HEK293 (cell line): ENCODE measurements at regions not wholly inside any gene's neighbourhood (a gene's known extent, or its start where the extent isn't known, plus 50 kb on each side); places are given as distances from the start of the nearest gene placed in this dataset.
A peak's percentile ranks its signal among the peaks of the same experiment; 100 is the strongest.

Source experiments
- EGR2 ChIP-seq: fragments of 450-650 bp; formaldehyde crosslinking; IDR thresholded peaks from 2 replicates; pipeline ENCODE4 v1.5.1; 2016; ENCODE audit warnings: low read depth, missing biosample characterization, missing genetic modification characterization
- HIC1 ChIP-seq: fragments of 450-650 bp; formaldehyde crosslinking; IDR thresholded peaks from 2 replicates; pipeline ENCODE4 v1.5.1; 2016; ENCODE audit warnings: missing biosample characterization, missing genetic modification characterization
- KLF1 ChIP-seq: fragments of 450-650 bp; formaldehyde crosslinking; IDR thresholded peaks from 2 replicates; pipeline ENCODE4 v1.5.1; 2016; ENCODE audit warnings: missing biosample characterization, missing genetic modification characterization
- PBX3 ChIP-seq: sonication (generic); formaldehyde crosslinking; IDR thresholded peaks from 2 replicates; pipeline ENCODE4 v1.8.1; 2022; ENCODE audit warnings: mild to moderate bottlenecking, moderate library complexity, missing genetic modification reagents
- TCF7L2 ChIP-seq: IDR thresholded peaks from 2 replicates; pipeline ENCODE4 v1.6.1; 2011; ENCODE audit warnings: low read depth, mild to moderate bottlenecking, inconsistent platforms, low read length, moderate library complexity, borderline replicate concordance
- TRIM28 ChIP-seq: IDR thresholded peaks from 2 replicates; pipeline ENCODE4 v1.6.1; 2011; ENCODE audit warnings: low read length, control low read depth, borderline replicate concordance
- YY1 ChIP-seq: fragments of 450-650 bp; formaldehyde crosslinking; IDR thresholded peaks from 2 replicates; pipeline ENCODE4 v1.5.1; 2018; ENCODE audit warnings: missing biosample characterization, missing genetic modification characterization
- YY2 ChIP-seq: fragments of 450-650 bp; formaldehyde crosslinking; IDR thresholded peaks from 2 replicates; pipeline ENCODE4 v1.5.1; 2016; ENCODE audit warnings: missing biosample characterization, missing genetic modification characterization
- ZFHX2 ChIP-seq: fragments of 450-650 bp; formaldehyde crosslinking; conservative IDR thresholded peaks from 2 replicates; pipeline ENCODE4 v1.5.1; 2016; ENCODE audit warnings: missing biosample characterization, missing genetic modification characterization
- ZNF114 ChIP-seq: fragments of 450-650 bp; formaldehyde crosslinking; IDR thresholded peaks from 2 replicates; pipeline ENCODE4 v1.5.0; 2017; ENCODE audit warnings: missing biosample characterization, missing genetic modification characterization
- ZNF121 ChIP-seq: fragments of 450-650 bp; formaldehyde crosslinking; IDR thresholded peaks from 2 replicates; pipeline ENCODE4 v1.5.1; 2016; ENCODE audit warnings: missing biosample characterization, missing genetic modification characterization
- ZNF132 ChIP-seq: fragments of 450-650 bp; formaldehyde crosslinking; IDR thresholded peaks from 2 replicates; pipeline ENCODE4 v1.5.1; 2017; ENCODE audit warnings: missing biosample characterization, missing genetic modification characterization, borderline replicate concordance
- ZNF175 ChIP-seq: fragments of 450-650 bp; formaldehyde crosslinking; IDR thresholded peaks from 2 replicates; pipeline ENCODE4 v1.5.1; 2016; ENCODE audit warnings: missing biosample characterization, missing genetic modification characterization
- ZNF2 ChIP-seq: fragments of 450-650 bp; formaldehyde crosslinking; IDR thresholded peaks from 2 replicates; pipeline ENCODE4 v1.5.1; 2016; ENCODE audit warnings: missing biosample characterization, missing genetic modification characterization
- ZNF202 ChIP-seq: fragments of 450-650 bp; formaldehyde crosslinking; IDR thresholded peaks from 2 replicates; pipeline ENCODE4 v1.5.1; 2016; ENCODE audit warnings: missing biosample characterization, missing genetic modification characterization, borderline replicate concordance
- ZNF311 ChIP-seq: fragments of 450-650 bp; formaldehyde crosslinking; IDR thresholded peaks from 2 replicates; pipeline ENCODE4 v1.5.1; 2017; ENCODE audit warnings: missing biosample characterization, missing genetic modification characterization, borderline replicate concordance
- ZNF514 ChIP-seq: fragments of 450-650 bp; formaldehyde crosslinking; IDR thresholded peaks from 2 replicates; pipeline ENCODE4 v1.5.1; 2016; ENCODE audit warnings: missing biosample characterization, missing genetic modification characterization
- ZNF518A ChIP-seq: fragments of 450-650 bp; formaldehyde crosslinking; conservative IDR thresholded peaks from 2 replicates; pipeline ENCODE4 v1.5.1; 2016; ENCODE audit warnings: low read depth, missing biosample characterization, missing genetic modification characterization
- ZNF626 ChIP-seq: fragments of 450-650 bp; sonication (Bioruptor Pico); formaldehyde crosslinking; IDR thresholded peaks from 2 replicates; pipeline ENCODE4 v1.5.1; 2018; ENCODE audit warnings: missing biosample characterization, missing genetic modification characterization, inconsistent platforms
- ZXDB ChIP-seq: fragments of 450-650 bp; formaldehyde crosslinking; IDR thresholded peaks from 2 replicates; pipeline ENCODE4 v1.5.1; 2016; ENCODE audit warnings: missing biosample characterization, missing genetic modification characterization
- TF ChIP-seq, protein P1 (sequence below): fragments of 450-650 bp; formaldehyde crosslinking; conservative IDR thresholded peaks from 2 replicates; pipeline ENCODE4 v1.5.1; 2016; ENCODE audit warnings: low read depth, missing biosample characterization, missing genetic modification characterization
- TF ChIP-seq, protein P2 (sequence below): fragments of 450-650 bp; formaldehyde crosslinking; IDR thresholded peaks from 2 replicates; pipeline ENCODE4 v1.5.0; 2017; ENCODE audit warnings: missing biosample characterization, missing genetic modification characterization, borderline replicate concordance
- TF ChIP-seq, protein P3 (sequence below): fragments of 450-650 bp; formaldehyde crosslinking; IDR thresholded peaks from 2 replicates; pipeline ENCODE4 v1.5.1; 2016; ENCODE audit warnings: missing biosample characterization, missing genetic modification characterization

GRCh38 chr5:57532513-57533497 is 50.2 kb upstream of the ACTBL2 start (continued):
- TF ChIP-seq PBX3 (CRISPR knock-in tag) (no peak), KLF1 (tag by site-specific recombination) (no peak), ZNF132 (no peak), ZNF114 (tag by site-specific recombination) (no peak), ZNF2 (tag by site-specific recombination) (no peak), ZNF202 (tag by site-specific recombination) (no peak), ZNF121 (tag by site-specific recombination) (no peak), YY1 (no peak), TCF7L2 (no peak), ZXDB (tag by site-specific recombination) (0 out of 2 replicates have a peak, but pooled peaks have one; percentile 10), EGR2 (tag by site-specific recombination) (peak; percentile 75), ZNF311 (no peak), ZNF514 (tag by site-specific recombination) (no peak), YY2 (tag by site-specific recombination) (no peak), ZNF518A (tag by site-specific recombination) (no peak), ZNF626 (no peak), ZFHX2 (tag by site-specific recombination) (peak; percentile 72), ZNF175 (no peak), HIC1 (tag by site-specific recombination) (no peak), TRIM28 (no peak)
- TF ChIP-seq, protein P1, sequence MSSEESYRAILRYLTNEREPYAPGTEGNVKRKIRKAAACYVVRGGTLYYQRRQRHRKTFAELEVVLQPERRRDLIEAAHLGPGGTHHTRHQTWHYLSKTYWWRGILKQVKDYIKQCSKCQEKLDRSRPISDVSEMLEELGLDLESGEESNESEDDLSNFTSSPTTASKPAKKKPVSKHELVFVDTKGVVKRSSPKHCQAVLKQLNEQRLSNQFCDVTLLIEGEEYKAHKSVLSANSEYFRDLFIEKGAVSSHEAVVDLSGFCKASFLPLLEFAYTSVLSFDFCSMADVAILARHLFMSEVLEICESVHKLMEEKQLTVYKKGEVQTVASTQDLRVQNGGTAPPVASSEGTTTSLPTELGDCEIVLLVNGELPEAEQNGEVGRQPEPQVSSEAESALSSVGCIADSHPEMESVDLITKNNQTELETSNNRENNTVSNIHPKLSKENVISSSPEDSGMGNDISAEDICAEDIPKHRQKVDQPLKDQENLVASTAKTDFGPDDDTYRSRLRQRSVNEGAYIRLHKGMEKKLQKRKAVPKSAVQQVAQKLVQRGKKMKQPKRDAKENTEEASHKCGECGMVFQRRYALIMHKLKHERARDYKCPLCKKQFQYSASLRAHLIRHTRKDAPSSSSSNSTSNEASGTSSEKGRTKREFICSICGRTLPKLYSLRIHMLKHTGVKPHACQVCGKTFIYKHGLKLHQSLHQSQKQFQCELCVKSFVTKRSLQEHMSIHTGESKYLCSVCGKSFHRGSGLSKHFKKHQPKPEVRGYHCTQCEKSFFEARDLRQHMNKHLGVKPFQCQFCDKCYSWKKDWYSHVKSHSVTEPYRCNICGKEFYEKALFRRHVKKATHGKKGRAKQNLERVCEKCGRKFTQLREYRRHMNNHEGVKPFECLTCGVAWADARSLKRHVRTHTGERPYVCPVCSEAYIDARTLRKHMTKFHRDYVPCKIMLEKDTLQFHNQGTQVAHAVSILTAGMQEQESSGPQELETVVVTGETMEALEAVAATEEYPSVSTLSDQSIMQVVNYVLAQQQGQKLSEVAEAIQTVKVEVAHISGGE (tag by site-specific recombination): no peak
- TF ChIP-seq, protein P2, sequence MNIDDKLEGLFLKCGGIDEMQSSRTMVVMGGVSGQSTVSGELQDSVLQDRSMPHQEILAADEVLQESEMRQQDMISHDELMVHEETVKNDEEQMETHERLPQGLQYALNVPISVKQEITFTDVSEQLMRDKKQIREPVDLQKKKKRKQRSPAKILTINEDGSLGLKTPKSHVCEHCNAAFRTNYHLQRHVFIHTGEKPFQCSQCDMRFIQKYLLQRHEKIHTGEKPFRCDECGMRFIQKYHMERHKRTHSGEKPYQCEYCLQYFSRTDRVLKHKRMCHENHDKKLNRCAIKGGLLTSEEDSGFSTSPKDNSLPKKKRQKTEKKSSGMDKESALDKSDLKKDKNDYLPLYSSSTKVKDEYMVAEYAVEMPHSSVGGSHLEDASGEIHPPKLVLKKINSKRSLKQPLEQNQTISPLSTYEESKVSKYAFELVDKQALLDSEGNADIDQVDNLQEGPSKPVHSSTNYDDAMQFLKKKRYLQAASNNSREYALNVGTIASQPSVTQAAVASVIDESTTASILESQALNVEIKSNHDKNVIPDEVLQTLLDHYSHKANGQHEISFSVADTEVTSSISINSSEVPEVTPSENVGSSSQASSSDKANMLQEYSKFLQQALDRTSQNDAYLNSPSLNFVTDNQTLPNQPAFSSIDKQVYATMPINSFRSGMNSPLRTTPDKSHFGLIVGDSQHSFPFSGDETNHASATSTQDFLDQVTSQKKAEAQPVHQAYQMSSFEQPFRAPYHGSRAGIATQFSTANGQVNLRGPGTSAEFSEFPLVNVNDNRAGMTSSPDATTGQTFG (tag by site-specific recombination): no peak
- TF ChIP-seq, protein P3, sequence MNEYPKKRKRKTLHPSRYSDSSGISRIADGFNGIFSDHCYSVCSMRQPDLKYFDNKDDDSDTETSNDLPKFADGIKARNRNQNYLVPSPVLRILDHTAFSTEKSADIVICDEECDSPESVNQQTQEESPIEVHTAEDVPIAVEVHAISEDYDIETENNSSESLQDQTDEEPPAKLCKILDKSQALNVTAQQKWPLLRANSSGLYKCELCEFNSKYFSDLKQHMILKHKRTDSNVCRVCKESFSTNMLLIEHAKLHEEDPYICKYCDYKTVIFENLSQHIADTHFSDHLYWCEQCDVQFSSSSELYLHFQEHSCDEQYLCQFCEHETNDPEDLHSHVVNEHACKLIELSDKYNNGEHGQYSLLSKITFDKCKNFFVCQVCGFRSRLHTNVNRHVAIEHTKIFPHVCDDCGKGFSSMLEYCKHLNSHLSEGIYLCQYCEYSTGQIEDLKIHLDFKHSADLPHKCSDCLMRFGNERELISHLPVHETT (tag by site-specific recombination): no peak
